HG03196 (cell line): ENCODE measurements at regions not wholly inside any gene's neighbourhood (a gene's known extent, or its start where the extent isn't known, plus 50 kb on each side); places are given as distances from the start of the nearest gene placed in this dataset.
"Not testable (repeated sequence)": the region's sequence is repeated elsewhere in the genome, so short reads cannot be mapped to it uniquely, and the experiment has no call there.

ENCODE experiments used
- ATAC-seq: cut with Tn5 transposase; IDR thresholded peaks from one replicate; pipeline ENCODE4 v1.9.1; 2021; ENCODE audit not compliant: unreplicated experiment

- not testable (repeated sequence) for ATAC-seq
Observed at GRCh38 chr1:120282744-120283464, 106.6 kb upstream of the SEC22B start.

GRCh38 chr1:120278259-120278610 is 101.9 kb upstream of the SEC22B start:
- not testable (repeated sequence) for ATAC-seq

- ATAC-seq: not testable (repeated sequence)
Observed at GRCh38 chr1:120277428-120278258, 101.3 kb upstream of the SEC22B start.

- ATAC-seq: not testable (repeated sequence)
Observed at GRCh38 chr1:120276710-120277109, 100.4 kb upstream of the SEC22B start.

- ATAC-seq: not testable (repeated sequence)
Observed at GRCh38 chr1:120274438-120274837, 98.1 kb upstream of the SEC22B start.

- not testable (repeated sequence) for ATAC-seq
Observed at GRCh38 chr1:120273363-120273762, 97.0 kb upstream of the SEC22B start.

- ATAC-seq: not testable (repeated sequence)
Observed at GRCh38 chr1:120272242-120272641, 95.9 kb upstream of the SEC22B start.

- not testable (repeated sequence) for ATAC-seq
Observed at GRCh38 chr1:120271561-120272221, 95.4 kb upstream of the SEC22B start.

GRCh38 chr1:120267894-120268551 is 91.7 kb upstream of the SEC22B start:
- ATAC-seq: not testable (repeated sequence)

GRCh38 chr1:120264564-120264963 is 88.2 kb upstream of the SEC22B start:
- ATAC-seq: not testable (repeated sequence)

- not testable (repeated sequence) for ATAC-seq
Observed at GRCh38 chr1:120262791-120263751, 86.8 kb upstream of the SEC22B start.

- not testable (repeated sequence) for ATAC-seq
Observed at GRCh38 chr1:120257778-120258105, 81.4 kb upstream of the SEC22B start.

- ATAC-seq: not testable (repeated sequence)
Observed at GRCh38 chr1:120257064-120257777, 80.9 kb upstream of the SEC22B start.

- not testable (repeated sequence) for ATAC-seq
Observed at GRCh38 chr1:120250756-120251155, 74.4 kb upstream of the SEC22B start.

GRCh38 chr1:120248726-120249427 is 72.6 kb upstream of the SEC22B start:
- not testable (repeated sequence) for ATAC-seq

- ATAC-seq: not testable (repeated sequence)
Observed at GRCh38 chr1:120248203-120248602, 71.9 kb upstream of the SEC22B start.

GRCh38 chr1:120243867-120244266 is 67.5 kb upstream of the SEC22B start:
- not testable (repeated sequence) for ATAC-seq

- ATAC-seq: not testable (repeated sequence)
Observed at GRCh38 chr1:120242582-120242981, 66.3 kb upstream of the SEC22B start.

- not testable (repeated sequence) for ATAC-seq
Observed at GRCh38 chr1:120241868-120242267, 65.5 kb upstream of the SEC22B start.
